ENCODE measurements at regions not wholly inside any gene's neighbourhood (a gene's known extent, or its start where the extent isn't known, plus 50 kb on each side); places are given as distances from the start of the nearest gene placed in this dataset.

- TF ChIP-seq CTCF (IDR thresholded peaks at IDR 0.05; ENCODE audit: poor library complexity, severe bottlenecking): no peak
- no peak for TF ChIP-seq POLR2AphosphoS5 (IDR thresholded peaks at IDR 0.05)
- TF ChIP-seq, protein P1, sequence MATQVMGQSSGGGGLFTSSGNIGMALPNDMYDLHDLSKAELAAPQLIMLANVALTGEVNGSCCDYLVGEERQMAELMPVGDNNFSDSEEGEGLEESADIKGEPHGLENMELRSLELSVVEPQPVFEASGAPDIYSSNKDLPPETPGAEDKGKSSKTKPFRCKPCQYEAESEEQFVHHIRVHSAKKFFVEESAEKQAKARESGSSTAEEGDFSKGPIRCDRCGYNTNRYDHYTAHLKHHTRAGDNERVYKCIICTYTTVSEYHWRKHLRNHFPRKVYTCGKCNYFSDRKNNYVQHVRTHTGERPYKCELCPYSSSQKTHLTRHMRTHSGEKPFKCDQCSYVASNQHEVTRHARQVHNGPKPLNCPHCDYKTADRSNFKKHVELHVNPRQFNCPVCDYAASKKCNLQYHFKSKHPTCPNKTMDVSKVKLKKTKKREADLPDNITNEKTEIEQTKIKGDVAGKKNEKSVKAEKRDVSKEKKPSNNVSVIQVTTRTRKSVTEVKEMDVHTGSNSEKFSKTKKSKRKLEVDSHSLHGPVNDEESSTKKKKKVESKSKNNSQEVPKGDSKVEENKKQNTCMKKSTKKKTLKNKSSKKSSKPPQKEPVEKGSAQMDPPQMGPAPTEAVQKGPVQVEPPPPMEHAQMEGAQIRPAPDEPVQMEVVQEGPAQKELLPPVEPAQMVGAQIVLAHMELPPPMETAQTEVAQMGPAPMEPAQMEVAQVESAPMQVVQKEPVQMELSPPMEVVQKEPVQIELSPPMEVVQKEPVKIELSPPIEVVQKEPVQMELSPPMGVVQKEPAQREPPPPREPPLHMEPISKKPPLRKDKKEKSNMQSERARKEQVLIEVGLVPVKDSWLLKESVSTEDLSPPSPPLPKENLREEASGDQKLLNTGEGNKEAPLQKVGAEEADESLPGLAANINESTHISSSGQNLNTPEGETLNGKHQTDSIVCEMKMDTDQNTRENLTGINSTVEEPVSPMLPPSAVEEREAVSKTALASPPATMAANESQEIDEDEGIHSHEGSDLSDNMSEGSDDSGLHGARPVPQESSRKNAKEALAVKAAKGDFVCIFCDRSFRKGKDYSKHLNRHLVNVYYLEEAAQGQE (IDR thresholded peaks at IDR 0.05; ENCODE audit: borderline replicate concordance): no peak
- TF ChIP-seq EP300 (conservative IDR thresholded peaks at IDR 0.05; ENCODE audit: poor library complexity, severe bottlenecking): no peak
- no peak for TF ChIP-seq SMC3 (conservative IDR thresholded peaks at IDR 0.05; ENCODE audit: poor library complexity)
- no peak for TF ChIP-seq RAD21 (conservative IDR thresholded peaks at IDR 0.05)
- TF ChIP-seq MXI1 (conservative IDR thresholded peaks at IDR 0.05; ENCODE audit: poor library complexity, severe bottlenecking): no peak
- TF ChIP-seq EZH2 (IDR thresholded peaks at IDR 0.05; ENCODE audit: borderline replicate concordance, insufficient read depth, low read length, poor library complexity, severe bottlenecking): no peak
- TF ChIP-seq TAF1 (IDR thresholded peaks at IDR 0.05; ENCODE audit: low read depth): no peak
Measured at GRCh38 chr6:164442572-164442971, 866.8 kb downstream of the C6orf118 start.

All from neural cell (in vitro differentiated cells).